ENCODE measurements at regions not wholly inside any gene's neighbourhood (a gene's known extent, or its start where the extent isn't known, plus 50 kb on each side); places are given as distances from the start of the nearest gene placed in this dataset.

DNA sequence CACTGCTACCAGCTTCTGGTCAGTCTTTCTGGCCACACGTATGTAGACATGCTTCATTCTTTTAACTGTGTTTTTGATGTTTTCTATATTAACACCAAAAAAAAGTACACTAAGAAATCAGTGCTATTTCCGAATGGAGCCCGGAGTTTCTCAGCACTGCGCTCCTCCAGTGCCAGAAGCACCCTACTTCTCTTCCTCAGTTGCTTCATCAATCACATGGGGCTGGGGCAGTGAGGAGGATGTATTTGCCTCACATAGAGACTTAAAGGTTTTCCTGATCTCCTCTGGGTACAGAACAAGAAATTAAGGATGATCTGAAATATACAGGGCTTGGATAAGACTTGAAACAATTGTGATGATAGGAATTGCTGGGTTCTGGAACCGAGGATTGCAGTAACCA lies 148.0 kb downstream of the ERCC6L2 start:
- ATAC-seq (no peak), FAIRE-seq (no peak), DNase-seq (no peak)
- H3K9me3 ChIP-seq, result no peaks in the 10 kb centered on the region
- TF ChIP-seq, protein P1, sequence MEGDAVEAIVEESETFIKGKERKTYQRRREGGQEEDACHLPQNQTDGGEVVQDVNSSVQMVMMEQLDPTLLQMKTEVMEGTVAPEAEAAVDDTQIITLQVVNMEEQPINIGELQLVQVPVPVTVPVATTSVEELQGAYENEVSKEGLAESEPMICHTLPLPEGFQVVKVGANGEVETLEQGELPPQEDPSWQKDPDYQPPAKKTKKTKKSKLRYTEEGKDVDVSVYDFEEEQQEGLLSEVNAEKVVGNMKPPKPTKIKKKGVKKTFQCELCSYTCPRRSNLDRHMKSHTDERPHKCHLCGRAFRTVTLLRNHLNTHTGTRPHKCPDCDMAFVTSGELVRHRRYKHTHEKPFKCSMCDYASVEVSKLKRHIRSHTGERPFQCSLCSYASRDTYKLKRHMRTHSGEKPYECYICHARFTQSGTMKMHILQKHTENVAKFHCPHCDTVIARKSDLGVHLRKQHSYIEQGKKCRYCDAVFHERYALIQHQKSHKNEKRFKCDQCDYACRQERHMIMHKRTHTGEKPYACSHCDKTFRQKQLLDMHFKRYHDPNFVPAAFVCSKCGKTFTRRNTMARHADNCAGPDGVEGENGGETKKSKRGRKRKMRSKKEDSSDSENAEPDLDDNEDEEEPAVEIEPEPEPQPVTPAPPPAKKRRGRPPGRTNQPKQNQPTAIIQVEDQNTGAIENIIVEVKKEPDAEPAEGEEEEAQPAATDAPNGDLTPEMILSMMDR (IDR thresholded peaks at IDR 0.05), result no peak
- no peaks in the 10 kb centered on the region for H3K27me3 ChIP-seq
- intact Hi-C loops (cut with DNase I), result no loop called here
- no peak overlapping the region for H3K27ac ChIP-seq
- H3K4me1 ChIP-seq, result peaks cover 0 to 5% (median 0%) of the 10 kb centered on the region in 3 donors
- no peaks in the 10 kb centered on the region for H3K36me3 ChIP-seq
- H3K4me3 ChIP-seq, result no peak overlapping the region
- 90 to 95% methylated on average over 5 of the region's 5 CpGs for WGBS, 2 donors

DNA sequence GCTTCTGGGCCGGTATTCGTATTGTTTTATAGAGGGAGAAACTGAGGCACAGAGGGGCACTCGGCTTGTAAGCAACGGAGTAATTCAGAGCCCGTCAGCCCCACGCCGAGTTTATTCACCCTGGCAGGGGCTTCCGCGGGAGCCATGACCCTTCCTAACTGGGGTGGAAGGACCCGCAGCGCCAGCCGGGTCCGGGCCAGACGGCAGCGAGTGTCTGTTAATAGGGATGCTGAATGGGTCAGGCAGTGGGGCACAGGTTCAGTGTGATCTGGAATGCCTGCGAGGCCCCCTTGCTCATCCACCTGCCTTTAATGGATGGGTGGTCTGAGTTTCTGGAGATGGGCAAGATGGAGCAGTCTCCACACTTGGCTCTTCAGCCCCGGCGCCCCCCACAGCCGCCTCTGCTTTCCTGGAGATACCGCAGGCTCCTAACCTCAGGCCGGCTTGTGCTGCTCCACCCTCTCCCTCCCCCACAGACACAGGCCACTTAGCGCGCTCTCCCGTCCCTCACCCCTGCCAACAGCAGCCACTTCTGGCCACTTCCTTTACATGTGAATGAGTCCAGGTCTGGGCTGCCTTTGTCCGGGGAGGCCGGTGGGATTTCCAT lies 147.1 kb downstream of the ERCC6L2 start:
- no peak overlapping the region for H3K4me3 ChIP-seq
- no peaks in the 10 kb centered on the region for H3K9me3 ChIP-seq
- H3K4me1 ChIP-seq, result peaks cover 0 to 5% (median 0%) of the 10 kb centered on the region in 3 donors
- TF ChIP-seq, protein P1 (IDR thresholded peaks at IDR 0.05), result no peak
- WGBS, 2 donors, result 51 to 56% methylated on average over 26 of the region's 26 CpGs
- no peaks in the 10 kb centered on the region for H3K27me3 ChIP-seq
- DNase-seq, result peak in 1 of 6 donors; percentile 49
- intact Hi-C loops (cut with DNase I), result no loop called here
- no peak for ATAC-seq
- FAIRE-seq, result no peak
- no peak overlapping the region for H3K27ac ChIP-seq
- H3K36me3 ChIP-seq, result no peaks in the 10 kb centered on the region

DNA sequence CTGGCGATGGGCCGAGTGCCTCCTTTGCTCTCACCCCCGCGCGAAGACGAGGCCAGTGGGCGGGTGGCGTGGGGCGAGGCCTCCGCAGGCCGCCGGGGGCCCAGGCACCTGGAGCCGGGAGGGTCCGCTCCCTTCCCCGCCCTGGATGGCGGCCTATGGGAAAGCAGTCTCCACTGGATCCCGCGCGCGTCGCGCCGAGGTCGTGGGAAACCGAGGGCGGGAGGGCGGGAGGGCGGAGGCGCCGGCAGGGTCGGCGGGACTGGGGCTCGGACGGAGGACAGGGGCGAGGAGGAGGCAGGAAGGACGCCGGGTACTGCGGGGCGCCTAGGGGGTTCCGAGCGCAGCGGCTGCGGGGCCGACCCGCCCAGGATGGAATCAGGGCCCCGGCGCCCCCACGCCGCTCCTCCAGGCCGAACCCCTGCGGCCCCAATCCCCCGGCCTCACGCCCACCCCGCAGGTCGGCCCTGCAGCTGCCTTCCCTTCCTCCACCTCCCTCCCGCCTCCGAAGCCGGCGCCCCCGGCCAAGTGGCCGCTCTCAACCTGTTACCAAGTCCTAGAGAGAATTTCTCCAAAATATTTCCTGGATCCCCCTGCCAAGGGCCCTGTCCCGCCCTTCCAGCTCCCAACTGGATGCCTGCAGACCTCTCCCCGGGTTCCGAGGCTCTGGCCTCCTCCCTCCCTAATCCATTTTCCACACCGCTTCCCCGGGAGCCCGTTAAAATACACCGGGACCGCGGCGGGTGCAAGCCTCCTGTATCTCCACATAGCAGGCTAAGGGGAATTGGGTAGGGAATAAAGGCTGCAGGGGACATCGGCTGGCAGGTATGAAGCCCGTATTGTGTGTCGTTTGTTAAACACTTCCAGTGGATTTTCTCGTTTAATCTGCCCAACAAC lies 146.3 kb downstream of the ERCC6L2 start:
- DNase-seq (peak in 2 of 6 donors; percentile 25 to 64), ATAC-seq (peak; percentile 39 to 64 (median 50)), FAIRE-seq (no peak)
- intact Hi-C loops (cut with DNase I), result no loop called here
- WGBS, 2 donors, result 4 to 6% methylated on average over 49 to 75 of the region's 75 CpGs
- Histone ChIP-seq H3K27me3 (no peaks in the 10 kb centered on the region), H3K4me1 (peaks cover 0 to 5% (median 0%) of the 10 kb centered on the region in 3 donors), H3K4me3 (peak overlapping the region; percentile 33 to 61 (median 46)), H3K27ac (peak overlapping the region in 2 of 4 donors; percentile 17 to 19), H3K9me3 (no peaks in the 10 kb centered on the region), H3K36me3 (no peaks in the 10 kb centered on the region)
- TF ChIP-seq, protein P1 (IDR thresholded peaks at IDR 0.05), result no peak

DNA sequence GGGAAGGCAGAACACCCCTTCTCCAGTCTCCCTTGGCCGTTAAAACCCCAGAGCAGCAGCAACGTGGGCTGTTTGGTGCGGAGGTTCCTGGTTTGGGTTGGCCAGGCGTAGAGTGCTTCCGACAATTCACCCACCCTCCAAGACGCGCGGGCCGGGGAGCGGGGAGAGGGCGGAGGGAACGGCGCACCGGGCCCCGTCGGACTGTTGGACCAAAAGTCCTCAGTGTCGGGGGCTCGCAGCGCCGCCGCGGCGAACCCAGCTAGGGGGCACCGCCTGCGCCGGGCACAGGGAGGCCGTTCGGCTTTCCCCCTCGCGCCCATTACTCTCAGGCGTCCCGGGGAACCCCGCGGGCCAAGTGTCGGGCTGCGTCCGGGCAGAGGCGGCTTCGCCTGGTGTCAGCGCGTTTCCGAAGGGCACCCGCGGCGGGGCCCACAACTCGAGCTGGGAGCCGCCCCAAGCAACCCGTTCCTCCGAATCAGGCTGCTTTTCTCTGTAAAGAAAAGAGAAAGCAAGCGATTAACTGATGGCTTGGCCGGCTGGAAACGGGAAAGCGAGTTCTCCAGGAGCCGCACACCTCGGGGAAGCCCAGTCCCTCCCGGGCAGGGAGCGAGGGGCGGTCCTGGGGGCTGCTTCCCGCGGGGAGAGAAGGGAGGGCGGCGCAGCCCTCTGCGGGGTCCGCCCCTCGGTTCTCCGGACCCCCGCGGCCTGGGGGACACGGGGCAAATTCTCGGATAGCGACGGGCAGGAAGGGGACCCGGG lies 145.5 kb downstream of the ERCC6L2 start:
- peak overlapping the region; percentile 33 to 61 (median 46) for H3K4me3 ChIP-seq
- H3K9me3 ChIP-seq, result no peaks in the 10 kb centered on the region
- peaks cover 0 to 5% (median 0%) of the 10 kb centered on the region in 3 donors for H3K4me1 ChIP-seq
- intact Hi-C loops (cut with DNase I), result no loop called here
- no peaks in the 10 kb centered on the region for H3K27me3 ChIP-seq
- DNase-seq, result peak in 3 of 6 donors; percentile 22 to 74 (median 26)
- H3K27ac ChIP-seq, result peak overlapping the region; percentile 17 to 30 (median 20)
- no peak for FAIRE-seq
- no peaks in the 10 kb centered on the region for H3K36me3 ChIP-seq
- ATAC-seq, result peak; percentile 62 to 71 (median 69)
- TF ChIP-seq, protein P1 (IDR thresholded peaks at IDR 0.05), result no peak
- 1% methylated on average over 70 to 73 of the region's 73 CpGs for WGBS, 2 donors
